Nephron (organoid): ENCODE measurements at regions not wholly inside any gene's neighbourhood (a gene's known extent, or its start where the extent isn't known, plus 50 kb on each side); places are given as distances from the start of the nearest gene placed in this dataset.

Experiments
- H3K27ac Mint-ChIP-seq, 3 experiments: 2 replicates each; pipeline ENCODE4 v1.8.0; 2020; ENCODE audit warnings: mixed read lengths in 3 of 3, mild to moderate bottlenecking in 2 of 3, moderate library complexity in 1 of 3
- H3K27me3 Mint-ChIP-seq: 2 replicates; pipeline ENCODE4 v1.8.0; 2021; ENCODE audit warnings: low read depth, mild to moderate bottlenecking, moderate library complexity, mixed read lengths
- H3K36me3 Mint-ChIP-seq: 2 replicates; pipeline ENCODE4 v1.8.0; 2020; ENCODE audit warnings: low read depth, mixed read lengths
- H3K4me1 Mint-ChIP-seq: 2 replicates; pipeline ENCODE4 v1.8.0; 2020; ENCODE audit warnings: mixed read lengths
- H3K4me3 Mint-ChIP-seq, 3 experiments: 2 replicates each; pipeline ENCODE4 v1.8.0; 2020; ENCODE audit warnings: mild to moderate bottlenecking in 3 of 3, mixed read lengths in 3 of 3, moderate library complexity in 2 of 3
- H3K9me3 Mint-ChIP-seq: 2 replicates; pipeline ENCODE4 v1.8.0; 2020; ENCODE audit warnings: mixed read lengths
- TF ChIP-seq, protein P1 (sequence below), 3 experiments: fragments of 200-600 bp; sonication (generic); IDR thresholded peaks; one replicate each; pipeline ENCODE4 v1.5.0; 2021; ENCODE audit warnings: antibody characterized with exemption in 3 of 3; ENCODE audit not compliant: unreplicated experiment in 3 of 3

DNA sequence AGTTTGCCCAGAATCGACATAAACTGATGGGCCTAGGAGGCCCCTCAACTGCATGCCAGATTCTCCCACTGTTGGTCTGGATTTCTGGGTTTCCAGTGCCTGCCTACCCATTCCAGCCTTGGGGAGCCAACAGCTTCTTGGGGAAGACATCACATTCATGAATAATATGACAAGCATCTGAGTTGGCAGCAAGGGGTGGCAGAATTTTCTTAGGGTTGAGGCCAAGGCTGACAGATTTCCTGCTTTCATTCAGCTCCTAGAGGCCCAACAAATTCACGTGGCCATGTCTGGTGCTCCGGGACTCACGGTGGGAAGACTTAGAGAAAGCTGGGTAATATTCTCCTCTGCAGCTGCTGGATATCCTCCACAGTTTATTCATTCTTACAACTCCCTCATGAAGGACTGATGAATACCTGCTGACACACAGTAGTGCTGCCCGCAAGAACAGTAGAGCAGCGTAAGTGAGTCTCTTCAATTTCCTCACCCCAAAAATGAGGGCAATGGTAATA, 305.0 kb upstream of the TNC start:
- peaks cover 42% of the 10 kb centered on the region for H3K9me3 Mint-ChIP-seq
- H3K36me3 Mint-ChIP-seq: peaks cover 12% of the 10 kb centered on the region
- peaks cover 8% of the 10 kb centered on the region for H3K27me3 Mint-ChIP-seq
- H3K4me3 Mint-ChIP-seq: no peak overlapping the region
- TF ChIP-seq, protein P1, sequence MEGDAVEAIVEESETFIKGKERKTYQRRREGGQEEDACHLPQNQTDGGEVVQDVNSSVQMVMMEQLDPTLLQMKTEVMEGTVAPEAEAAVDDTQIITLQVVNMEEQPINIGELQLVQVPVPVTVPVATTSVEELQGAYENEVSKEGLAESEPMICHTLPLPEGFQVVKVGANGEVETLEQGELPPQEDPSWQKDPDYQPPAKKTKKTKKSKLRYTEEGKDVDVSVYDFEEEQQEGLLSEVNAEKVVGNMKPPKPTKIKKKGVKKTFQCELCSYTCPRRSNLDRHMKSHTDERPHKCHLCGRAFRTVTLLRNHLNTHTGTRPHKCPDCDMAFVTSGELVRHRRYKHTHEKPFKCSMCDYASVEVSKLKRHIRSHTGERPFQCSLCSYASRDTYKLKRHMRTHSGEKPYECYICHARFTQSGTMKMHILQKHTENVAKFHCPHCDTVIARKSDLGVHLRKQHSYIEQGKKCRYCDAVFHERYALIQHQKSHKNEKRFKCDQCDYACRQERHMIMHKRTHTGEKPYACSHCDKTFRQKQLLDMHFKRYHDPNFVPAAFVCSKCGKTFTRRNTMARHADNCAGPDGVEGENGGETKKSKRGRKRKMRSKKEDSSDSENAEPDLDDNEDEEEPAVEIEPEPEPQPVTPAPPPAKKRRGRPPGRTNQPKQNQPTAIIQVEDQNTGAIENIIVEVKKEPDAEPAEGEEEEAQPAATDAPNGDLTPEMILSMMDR (IDR thresholded peaks at IDR 0.05; ENCODE audit: unreplicated experiment in 3 of 3): no peak
- no peak overlapping the region for H3K27ac Mint-ChIP-seq
- no peaks in the 10 kb centered on the region for H3K4me1 Mint-ChIP-seq

DNA sequence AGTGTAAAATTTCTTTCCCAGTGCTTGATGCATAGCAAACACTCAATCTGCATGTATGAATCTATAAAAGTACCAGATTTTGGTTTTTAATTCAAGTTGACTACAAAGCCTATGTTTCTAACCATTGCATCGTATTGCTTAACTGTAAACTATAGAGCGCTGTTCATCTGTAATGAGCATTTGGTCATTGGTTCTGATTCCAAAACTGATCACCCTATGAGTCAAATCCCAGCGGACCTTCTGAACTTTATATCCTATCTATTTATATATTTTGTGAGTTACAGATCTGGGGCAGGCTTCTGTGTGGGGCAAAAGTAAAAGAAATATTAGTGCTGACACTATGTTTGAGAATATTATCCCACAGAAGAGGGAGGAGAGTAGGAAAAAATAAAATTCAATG, 305.7 kb upstream of the TNC start:
- H3K27ac Mint-ChIP-seq: no peak overlapping the region
- peaks cover 12% of the 10 kb centered on the region for H3K36me3 Mint-ChIP-seq
- TF ChIP-seq, protein P1 (IDR thresholded peaks at IDR 0.05; ENCODE audit: unreplicated experiment in 3 of 3): no peak
- H3K4me1 Mint-ChIP-seq: no peaks in the 10 kb centered on the region
- peaks cover 8% of the 10 kb centered on the region for H3K27me3 Mint-ChIP-seq
- peaks cover 42% of the 10 kb centered on the region for H3K9me3 Mint-ChIP-seq
- no peak overlapping the region for H3K4me3 Mint-ChIP-seq

DNA sequence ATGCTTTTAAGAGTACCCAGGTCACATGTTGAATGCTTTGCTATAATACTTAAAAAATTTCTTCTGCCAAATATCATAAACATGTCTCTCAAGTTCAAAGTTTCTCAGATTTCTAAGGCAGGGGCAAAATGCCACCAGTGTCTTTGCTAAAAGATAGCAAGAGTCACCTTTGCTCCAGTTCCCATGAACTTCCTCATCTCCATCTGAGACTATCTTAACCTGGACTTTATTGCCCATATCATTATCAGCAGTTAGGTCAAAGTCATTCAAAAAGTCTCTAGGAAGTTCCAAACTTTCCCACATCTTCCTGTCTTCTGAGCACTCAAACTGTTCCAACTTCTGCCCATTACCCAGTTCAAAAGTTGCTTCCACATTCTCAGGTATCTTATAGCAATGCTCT, 307.6 kb upstream of the TNC start:
- H3K36me3 Mint-ChIP-seq: peaks cover 10% of the 10 kb centered on the region
- H3K4me1 Mint-ChIP-seq: no peaks in the 10 kb centered on the region
- TF ChIP-seq, protein P1 (IDR thresholded peaks at IDR 0.05; ENCODE audit: unreplicated experiment in 3 of 3): no peak
- H3K27ac Mint-ChIP-seq: no peak overlapping the region
- H3K4me3 Mint-ChIP-seq: no peak overlapping the region
- H3K9me3 Mint-ChIP-seq: peaks cover 41% of the 10 kb centered on the region
- peaks cover 5% of the 10 kb centered on the region for H3K27me3 Mint-ChIP-seq

DNA sequence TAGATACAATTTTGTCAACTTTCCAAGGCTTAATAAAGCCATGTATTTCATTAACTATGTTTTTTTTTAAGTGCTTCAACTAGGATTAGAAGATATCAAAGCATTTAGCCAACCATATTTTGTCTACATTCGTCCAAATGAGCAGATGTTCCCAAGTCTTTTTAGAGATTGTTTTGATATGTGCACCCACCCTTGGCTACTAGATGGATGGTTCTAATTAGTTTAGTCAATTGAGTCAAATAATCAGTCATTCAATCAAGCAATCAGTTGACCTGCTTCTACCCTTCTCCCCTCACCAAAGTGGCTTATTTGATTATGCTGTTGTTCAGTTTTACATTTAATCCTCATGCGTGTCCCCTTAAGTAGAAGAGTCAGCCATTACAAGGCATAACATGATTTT, 319.5 kb upstream of the TNC start:
- Mint-ChIP-seq H3K4me3 (no peak overlapping the region), H3K27ac (no peak overlapping the region), H3K9me3 (peaks cover 2% of the 10 kb centered on the region), H3K4me1 (peaks cover 21% of the 10 kb centered on the region), H3K27me3 (no peaks in the 10 kb centered on the region), H3K36me3 (no peaks in the 10 kb centered on the region)
- TF ChIP-seq, protein P1 (IDR thresholded peaks at IDR 0.05; ENCODE audit: unreplicated experiment in 3 of 3): no peak

DNA sequence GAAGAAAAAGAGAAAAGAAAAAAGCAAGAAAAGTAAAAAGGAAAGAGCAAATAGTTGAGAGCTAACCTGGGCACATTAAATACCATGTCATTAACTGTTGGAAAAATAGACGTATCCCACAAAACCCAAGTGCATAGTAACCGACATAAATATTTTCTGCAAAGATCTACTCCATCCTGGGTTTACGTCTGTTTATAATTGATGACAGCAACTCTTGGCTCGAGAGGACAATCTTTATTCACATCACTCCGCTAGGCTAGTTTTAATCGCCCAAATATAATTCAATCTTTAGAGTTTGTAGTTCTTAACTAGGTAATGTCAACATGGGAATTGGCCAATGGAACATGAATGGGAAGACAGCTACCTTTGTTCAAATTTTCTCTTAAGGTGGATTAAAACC, 321.7 kb upstream of the TNC start:
- peaks cover 27% of the 10 kb centered on the region for H3K4me1 Mint-ChIP-seq
- no peaks in the 10 kb centered on the region for H3K36me3 Mint-ChIP-seq
- H3K9me3 Mint-ChIP-seq: peaks cover 2% of the 10 kb centered on the region
- no peak overlapping the region for H3K4me3 Mint-ChIP-seq
- TF ChIP-seq, protein P1 (IDR thresholded peaks at IDR 0.05; ENCODE audit: unreplicated experiment in 3 of 3): no peak
- H3K27ac Mint-ChIP-seq: peak overlapping the region; percentile 4 to 63 (median 30)
- no peaks in the 10 kb centered on the region for H3K27me3 Mint-ChIP-seq

DNA sequence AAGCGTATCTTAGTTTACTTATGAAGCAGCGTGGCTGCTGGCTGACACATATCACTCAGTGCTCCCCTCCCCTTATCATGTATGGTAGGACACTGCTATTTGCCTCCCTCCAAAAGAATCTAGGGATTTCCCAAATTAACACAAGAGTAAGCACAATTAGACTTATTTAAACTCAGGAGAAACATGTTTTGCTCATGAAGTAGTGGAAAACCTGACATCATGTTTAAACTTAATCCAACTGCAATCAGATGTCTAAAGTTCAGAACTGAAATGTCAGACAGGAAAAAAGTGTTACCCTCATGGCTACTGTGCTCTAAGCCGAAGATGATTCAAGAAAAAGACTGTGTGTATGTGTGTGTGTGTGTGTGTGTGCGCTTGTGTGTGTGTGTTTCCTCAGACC, 324.1 kb upstream of the TNC start:
- H3K27me3 Mint-ChIP-seq: no peaks in the 10 kb centered on the region
- no peaks in the 10 kb centered on the region for H3K36me3 Mint-ChIP-seq
- TF ChIP-seq, protein P1 (IDR thresholded peaks at IDR 0.05; ENCODE audit: unreplicated experiment in 3 of 3): no peak
- peaks cover 42% of the 10 kb centered on the region for H3K4me1 Mint-ChIP-seq
- H3K27ac Mint-ChIP-seq: peak overlapping the region in 2 of 3 experiments; percentile 19 to 71
- H3K4me3 Mint-ChIP-seq: no peak overlapping the region
- H3K9me3 Mint-ChIP-seq: no peaks in the 10 kb centered on the region
